ENCODE measurements at regions not wholly inside any gene's neighbourhood (a gene's known extent, or its start where the extent isn't known, plus 50 kb on each side); places are given as distances from the start of the nearest gene placed in this dataset.

GRCh38 chr16:65967376-65967775 lies 399.1 kb upstream of the CDH5 start:
- TF ChIP-seq CTCF (conservative IDR thresholded peaks at IDR 0.05; ENCODE audit: low read depth, low read length) (no peak), EZH2 (IDR thresholded peaks at IDR 0.05; ENCODE audit: low read length, unreplicated experiment) (no peak), EZH2phosphoT487 (IDR thresholded peaks at IDR 0.05; ENCODE audit: borderline replicate concordance, low read length) (no peak)
